Fibroblast of the conjunctiva (primary cell): ENCODE measurements at regions not wholly inside any gene's neighbourhood (a gene's known extent, or its start where the extent isn't known, plus 50 kb on each side); places are given as distances from the start of the nearest gene placed in this dataset.

Source experiments
- DNase-seq: peaks from one replicate; pipeline ENCODE4 v3.0.0-alpha.2; 2010; ENCODE audit warnings: low read depth

- no peak for DNase-seq
Observed at GRCh38 chr2:173672573-173673340, 292.4 kb downstream of the SP3 start.

DNA sequence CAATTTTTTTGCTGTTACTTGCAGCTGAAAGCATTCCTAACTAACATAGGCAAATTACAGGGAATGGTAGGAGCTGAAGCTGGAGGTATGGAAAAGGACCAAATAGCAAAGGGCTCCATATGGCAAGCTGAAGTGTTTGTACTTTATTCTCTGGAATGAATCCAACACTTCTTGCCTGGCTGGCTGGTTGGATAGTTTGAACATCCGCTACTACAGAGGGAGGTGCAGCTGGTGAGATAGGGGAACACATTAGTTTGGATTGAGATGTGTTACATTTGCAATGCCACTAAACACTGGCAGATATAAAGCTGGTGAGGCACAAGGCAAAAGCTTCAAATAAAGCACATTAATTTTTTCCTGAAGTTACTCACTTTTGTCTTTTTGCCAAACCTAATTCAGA is 291.5 kb downstream of the SP3 start:
- DNase-seq, result no peak

- DNase-seq, result no peak
Observed at GRCh38 chr2:173676647-173677046, 288.5 kb downstream of the SP3 start.

GRCh38 chr2:173678186-173678585 is 287.0 kb downstream of the SP3 start:
- DNase-seq, result no peak

GRCh38 chr2:173680574-173680973 is 284.6 kb downstream of the SP3 start:
- DNase-seq, result no peak

DNA sequence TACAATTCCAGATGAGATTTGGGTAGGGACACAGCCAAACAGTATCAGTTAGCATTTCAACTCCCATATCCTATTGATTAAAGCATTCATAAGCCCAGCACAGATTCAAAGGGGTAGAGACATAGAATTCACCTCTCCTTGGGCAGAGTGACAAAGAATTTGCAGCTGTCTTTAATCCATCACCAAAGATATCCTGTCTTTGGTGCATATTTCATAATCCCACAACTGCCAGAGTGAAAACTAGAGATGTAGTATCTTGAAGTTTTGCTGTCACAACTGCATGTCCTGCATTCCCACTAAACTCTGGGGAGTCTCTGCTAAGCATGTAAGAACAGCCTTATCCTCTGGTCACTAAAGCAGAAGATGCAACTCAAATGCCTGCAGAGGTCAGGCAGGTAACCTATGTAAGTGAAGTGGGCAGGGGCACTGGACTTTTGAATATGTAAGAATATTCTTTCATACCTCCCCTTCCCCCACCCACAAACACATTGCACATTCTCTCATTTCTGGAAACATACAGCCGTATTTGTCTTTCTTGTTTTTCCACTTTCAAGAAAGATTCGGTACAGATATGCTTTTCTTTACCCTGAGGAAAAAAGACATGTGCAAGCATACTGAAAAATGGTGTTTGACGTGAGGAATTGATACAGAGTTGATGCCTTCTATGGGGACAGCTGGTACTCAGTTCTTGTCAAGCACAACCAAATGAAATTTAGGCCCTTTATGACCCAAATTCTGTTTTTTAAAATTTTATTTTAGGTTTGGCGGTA is 283.1 kb downstream of the SP3 start:
- DNase-seq, result no peak

DNA sequence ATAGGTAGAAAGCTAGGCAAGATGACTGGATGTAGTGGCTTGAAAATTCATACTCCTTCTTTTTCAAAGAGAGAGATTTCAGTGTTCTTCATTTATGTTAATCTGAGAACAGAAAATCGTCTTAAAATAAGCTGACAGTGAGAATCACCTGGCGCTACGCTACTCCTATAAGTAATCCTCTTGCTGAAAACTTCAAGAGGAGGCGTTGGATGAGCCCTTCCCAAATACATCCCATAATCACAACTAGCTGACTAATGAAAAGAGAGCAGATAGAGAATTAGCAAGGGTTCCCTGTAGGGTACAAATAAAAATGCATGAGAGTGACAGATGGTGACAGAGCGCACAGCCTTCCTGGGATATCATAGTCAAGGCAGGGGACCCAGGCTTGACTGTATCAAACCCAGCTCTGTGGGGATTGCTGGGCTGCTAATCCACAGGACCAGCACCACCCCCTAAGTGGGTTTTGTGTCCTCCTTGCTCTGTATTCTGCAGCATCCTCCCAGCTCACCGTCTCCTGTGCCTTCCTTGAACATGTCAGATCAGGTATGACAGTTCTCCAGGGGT is 280.2 kb downstream of the SP3 start:
- no peak for DNase-seq

GRCh38 chr2:173690349-173690748 is 274.8 kb downstream of the SP3 start:
- no peak for DNase-seq

DNA sequence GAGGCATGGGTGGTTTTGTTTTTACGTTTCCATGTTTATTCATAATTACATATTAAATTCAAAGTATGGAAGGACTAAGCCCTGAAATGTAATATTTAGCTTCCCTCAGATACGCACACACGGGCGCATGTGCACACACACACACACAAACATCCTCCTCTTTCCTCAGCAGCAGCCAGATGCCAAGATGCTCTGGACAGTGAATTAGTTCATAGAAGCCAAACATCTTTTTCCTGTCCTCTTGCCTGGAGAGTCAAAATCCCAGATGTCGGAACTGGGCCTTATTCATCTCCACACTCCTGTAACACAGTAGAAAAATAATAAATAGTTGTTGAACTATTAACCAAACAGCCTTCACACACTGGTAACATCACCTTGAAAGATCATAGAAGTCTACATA is 273.1 kb downstream of the SP3 start:
- no peak for DNase-seq

DNA sequence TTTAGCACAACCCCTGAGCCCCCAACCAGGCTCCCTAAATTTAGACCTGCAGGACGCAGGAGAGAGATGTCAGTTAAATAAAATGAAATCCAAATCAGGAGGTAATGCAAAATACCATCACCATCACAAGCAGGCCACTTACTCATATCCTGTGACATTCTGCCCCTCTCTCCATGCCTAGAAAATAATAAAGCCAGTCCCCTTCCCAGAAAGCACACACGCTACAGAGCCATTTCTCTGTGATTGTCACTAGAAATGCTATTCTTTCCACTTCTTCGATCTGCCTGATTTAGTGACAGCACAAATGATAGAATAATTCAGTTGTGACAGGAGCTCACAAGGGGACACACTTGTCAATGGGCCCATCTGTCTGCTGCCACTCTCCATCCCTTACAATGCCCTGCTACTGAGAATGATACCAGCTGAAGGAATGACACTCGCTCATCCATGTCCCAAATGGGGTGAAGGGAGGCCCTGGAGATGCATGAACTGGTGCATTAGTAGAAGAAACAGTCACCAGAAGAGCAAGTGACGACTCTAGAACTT is 272.1 kb downstream of the SP3 start:
- no peak for DNase-seq

DNA sequence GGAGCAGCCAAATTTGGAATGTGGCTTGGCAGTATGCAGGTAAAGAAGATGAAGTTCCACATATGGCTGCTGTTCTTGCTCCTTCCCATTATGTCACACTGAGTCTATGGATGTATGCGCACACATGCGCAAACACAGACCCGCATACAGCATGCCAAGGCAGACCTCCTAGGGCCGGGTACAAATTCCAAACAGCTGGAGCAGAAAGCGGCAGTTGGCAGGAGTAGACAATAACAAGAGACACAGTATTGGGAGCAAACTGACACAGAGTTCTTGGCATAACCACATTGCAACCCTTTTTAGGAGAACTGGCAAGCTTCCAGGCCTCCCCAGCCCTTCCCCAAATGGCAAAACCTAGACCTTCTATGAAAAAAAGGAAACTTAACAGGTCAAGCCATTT is 268.9 kb downstream of the SP3 start:
- DNase-seq, result no peak

DNA sequence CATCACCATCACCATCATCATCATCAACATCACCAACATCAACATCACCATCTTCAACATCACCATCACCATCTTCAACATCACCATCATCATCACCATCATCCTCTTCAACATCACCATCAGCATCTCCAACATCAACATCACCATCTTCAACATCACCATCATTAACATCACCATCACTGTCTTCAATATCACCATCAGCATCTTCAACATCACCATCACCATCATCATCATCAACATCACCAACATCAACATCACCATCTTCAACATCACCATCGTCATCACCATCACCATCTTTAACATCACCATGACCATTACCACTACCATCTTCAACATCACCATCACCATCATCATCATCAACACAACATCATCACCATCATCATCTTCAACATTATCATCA is 267.2 kb downstream of the SP3 start:
- no peak for DNase-seq

DNA sequence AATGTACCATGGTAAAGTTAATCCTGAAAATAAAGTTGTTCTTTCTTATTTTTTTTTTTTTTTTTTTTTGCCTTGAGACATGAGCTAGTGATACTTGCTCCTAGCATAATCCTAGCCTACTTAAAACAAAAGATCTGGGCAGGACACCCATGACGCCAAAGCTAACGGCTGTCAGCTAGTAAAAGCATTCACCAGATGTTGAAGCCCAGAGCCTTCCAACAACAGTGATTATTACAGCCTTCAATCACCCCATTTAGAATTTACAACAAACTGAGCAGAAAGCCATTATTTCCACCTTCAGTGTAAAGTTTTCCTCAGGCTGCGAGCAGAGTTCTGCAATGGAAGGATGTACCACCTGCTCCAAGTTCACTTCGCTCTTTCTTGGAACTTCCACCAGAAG is 259.5 kb downstream of the SP3 start:
- no peak for DNase-seq

- DNase-seq, result no peak
Observed at GRCh38 chr2:173706936-173707335, 258.2 kb downstream of the SP3 start.

- DNase-seq, result no peak
Observed at GRCh38 chr2:173708806-173709205, 256.4 kb downstream of the SP3 start.

DNA sequence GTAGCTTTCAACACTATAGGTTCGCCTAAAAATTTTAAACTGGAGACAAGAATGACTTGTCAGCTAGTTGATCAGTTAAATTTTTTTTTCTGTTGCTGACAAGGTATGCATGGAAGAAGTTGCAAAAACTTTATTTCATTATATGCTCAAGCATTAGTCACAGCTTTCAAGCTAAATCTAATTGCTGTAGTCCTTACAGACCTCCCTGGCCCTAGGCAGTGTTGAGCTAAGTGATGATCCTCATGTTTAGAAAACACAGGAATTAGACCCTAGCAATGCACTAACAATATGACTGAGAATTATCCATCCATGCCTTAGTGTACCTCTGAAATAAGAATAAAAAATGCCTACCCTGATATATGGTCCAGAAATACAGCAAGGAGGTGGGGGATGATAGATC is 253.4 kb downstream of the SP3 start:
- DNase-seq, result no peak

DNA sequence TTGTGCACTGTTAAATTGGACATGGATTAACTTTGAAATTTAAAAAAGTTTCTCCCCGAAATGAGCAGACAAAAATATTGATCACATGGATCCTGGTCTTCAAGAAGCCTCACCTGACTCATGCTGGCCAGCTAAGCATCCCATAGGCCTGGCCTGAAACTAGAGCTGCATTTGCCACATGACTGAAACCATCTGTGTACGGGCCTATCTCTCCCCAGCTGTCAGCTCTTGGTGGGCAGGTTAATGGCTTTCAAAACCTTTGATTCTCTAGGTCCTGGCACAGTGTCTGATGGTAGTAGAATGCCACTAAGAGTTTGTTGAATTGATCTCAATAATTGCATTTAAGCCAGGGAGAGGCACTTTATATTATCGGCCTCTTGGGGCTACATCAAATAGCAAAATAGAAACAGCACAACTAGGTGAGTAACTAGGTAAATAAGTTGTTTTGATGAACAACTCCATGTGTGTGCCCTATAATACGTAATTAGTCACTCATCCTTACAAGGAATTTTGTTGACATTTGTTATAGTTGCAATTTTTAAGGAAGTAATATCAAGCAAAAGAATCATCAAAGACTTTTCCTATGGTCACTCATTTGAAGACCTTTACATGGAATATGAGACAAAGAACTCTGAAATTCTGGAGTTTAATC is 251.1 kb downstream of the SP3 start:
- DNase-seq, result no peak

- no peak for DNase-seq
Observed at GRCh38 chr2:173715441-173715840, 249.7 kb downstream of the SP3 start.

GRCh38 chr2:173716458-173717052 is 248.6 kb downstream of the SP3 start:
- DNase-seq, result no peak

DNA sequence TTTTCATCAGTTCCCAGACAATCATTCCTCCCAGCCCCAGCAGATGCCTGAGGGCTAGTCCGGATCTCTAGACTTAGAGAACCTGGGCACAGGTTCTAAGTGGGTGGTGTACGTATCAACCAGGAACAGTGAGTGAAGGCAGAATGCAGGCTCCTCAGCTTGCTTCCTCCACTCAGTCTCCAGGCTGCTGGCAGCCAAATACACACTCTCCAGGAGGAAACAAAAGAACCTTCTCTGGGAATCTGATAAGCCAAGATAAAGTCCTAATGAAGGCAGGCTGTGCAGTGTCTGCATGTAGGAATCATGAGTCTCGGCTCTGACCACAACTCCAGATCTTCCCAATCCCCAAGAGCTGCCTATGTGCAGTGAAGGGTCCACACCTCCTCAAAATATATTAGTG is 245.7 kb downstream of the SP3 start:
- DNase-seq, result no peak

DNA sequence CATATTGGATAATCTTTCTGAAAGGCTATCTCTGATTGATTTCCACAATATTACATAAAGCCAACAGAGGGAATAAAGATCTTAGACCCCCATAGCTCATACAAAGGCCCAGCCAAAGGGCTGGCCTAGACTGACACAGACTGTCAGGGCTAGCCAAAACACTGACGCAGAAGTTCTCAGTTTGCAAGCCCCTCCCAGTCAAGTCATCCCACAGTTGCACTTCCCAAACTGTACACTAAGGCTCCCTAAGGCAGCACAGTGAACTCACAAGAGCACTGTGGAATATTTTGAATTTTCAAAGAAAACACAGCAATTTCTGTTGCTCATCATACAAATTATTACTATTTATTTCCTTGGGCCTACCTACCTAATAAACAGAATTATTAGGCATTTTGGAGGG is 244.9 kb downstream of the SP3 start:
- peak; percentile 10 for DNase-seq

GRCh38 chr2:173734797-173735196 is 230.4 kb downstream of the SP3 start:
- no peak for DNase-seq
